H1 (cell line): ENCODE measurements at regions not wholly inside any gene's neighbourhood (a gene's known extent, or its start where the extent isn't known, plus 50 kb on each side); places are given as distances from the start of the nearest gene placed in this dataset.

Source experiments
- CTCF ChIA-PET: fragments of 300-600 bp; sonication (Branson Sonifier 250); formaldehyde crosslinking; loops from one replicate; lab custom pipeline; 2021; ENCODE audit not compliant: partially characterized antibody; lab: Charles Lee
- POLR2A ChIA-PET: fragments of 300-600 bp; sonication (Branson Sonifier 250); formaldehyde crosslinking; loops from one replicate; lab custom pipeline; 2021; ENCODE audit warnings: inconsistent platforms; ENCODE audit not compliant: partially characterized antibody; lab: Charles Lee
- DNase-seq, 2 experiments: peaks; one replicate each; pipeline versions ENCODE4 v3.0.0 to v3.0.0-alpha.2; 2010 to 2022; ENCODE audit warnings: low spot score in 2 of 2, low read depth in 1 of 2, mixed read lengths in 1 of 2
- FAIRE-seq: peaks from 2 replicates; lab custom pipeline; 2011; peaks lifted over from hg19 to GRCh38; lab: Jason Lieb, UNC
- H2AFZ ChIP-seq: 2 replicates; pipeline ENCODE4 v1.8.1; 2012; ENCODE audit warnings: low read length, inconsistent platforms
- H2AK5ac ChIP-seq: 2 replicates; pipeline ENCODE4 v1.6.1; 2013; ENCODE audit warnings: low read depth, low read length
- H2BK120ac ChIP-seq: replicated peaks from 2 replicates; pipeline ENCODE3; 2013; ENCODE audit warnings: low read depth, low read length, inconsistent platforms
- H2BK12ac ChIP-seq: 2 replicates; pipeline ENCODE4 v1.6.1; 2013; ENCODE audit warnings: low read depth, low read length
- H2BK15ac ChIP-seq: 2 replicates; pipeline ENCODE4 v1.6.1; 2013; ENCODE audit warnings: low read length
- H2BK20ac ChIP-seq: 2 replicates; pipeline ENCODE4 v1.6.1; 2013; ENCODE audit warnings: low read length
- H2BK5ac ChIP-seq: 2 replicates; pipeline ENCODE4 v1.6.1; 2013; ENCODE audit warnings: low read depth, low read length
- H3K14ac ChIP-seq: 2 replicates; pipeline ENCODE4 v1.6.1; 2013; ENCODE audit warnings: inconsistent platforms; ENCODE audit not compliant: insufficient read length
- H3K18ac ChIP-seq: 2 replicates; pipeline ENCODE4 v1.6.1; 2013; ENCODE audit warnings: low read length; ENCODE audit errors: extremely low read depth
- H3K23ac ChIP-seq: 2 replicates; pipeline ENCODE4 v1.6.1; 2013; ENCODE audit warnings: inconsistent platforms; ENCODE audit not compliant: insufficient read length
- H3K23me2 ChIP-seq: 2 replicates; pipeline ENCODE4 v1.6.1; 2013; ENCODE audit warnings: low read depth, low read length
- H3K27ac ChIP-seq: 2 replicates; pipeline ENCODE4 v1.6.1; 2011; ENCODE audit warnings: low read depth, low read length, inconsistent platforms
- H3K27me3 ChIP-seq, 4 experiments: replicated peaks in 1 of 4; 1 replicate in 1 of 4; 2 replicates in 3 of 4; pipeline versions ENCODE4 v1.6.1 to v1.8.1; 2011 to 2013; ENCODE audit warnings: low read length in 3 of 4, mild to moderate bottlenecking in 3 of 4, inconsistent platforms in 2 of 4, mixed read lengths in 2 of 4, moderate library complexity in 1 of 4; ENCODE audit not compliant: control insufficient read depth in 3 of 4, insufficient read depth in 3 of 4; ENCODE audit errors: extremely low read depth in 1 of 4
- H3K36me3 ChIP-seq, 4 experiments: 2 replicates each; pipeline versions ENCODE4 v1.6.1 to v1.8.1; 2011 to 2013; ENCODE audit warnings: mild to moderate bottlenecking in 4 of 4, low read length in 3 of 4, moderate library complexity in 2 of 4, control low read depth in 1 of 4, inconsistent platforms in 1 of 4; ENCODE audit not compliant: insufficient read depth in 4 of 4, control insufficient read depth in 2 of 4
- H3K4ac ChIP-seq: replicated peaks from 2 replicates; pipeline ENCODE3; 2013; ENCODE audit warnings: low read length, low read depth, mixed read lengths, inconsistent platforms; ENCODE audit not compliant: insufficient read length
- H3K4me1 ChIP-seq, 4 experiments: replicated peaks in 1 of 4; 1 replicate in 1 of 4; 2 replicates in 3 of 4; pipeline versions ENCODE4 v1.6.1 to v1.8.1; 2011 to 2013; ENCODE audit warnings: low read length in 3 of 4, inconsistent platforms in 2 of 4, mixed read lengths in 1 of 4; ENCODE audit not compliant: insufficient read depth in 4 of 4, control insufficient read depth in 3 of 4
- H3K4me2 ChIP-seq, 2 experiments: 2 replicates each; pipeline versions ENCODE4 v1.6.1 to v1.8.1; 2011 to 2013; ENCODE audit warnings: low read depth in 2 of 2, low read length in 2 of 2, control low read depth in 1 of 2, inconsistent platforms in 1 of 2, mild to moderate bottlenecking in 1 of 2; ENCODE audit not compliant: insufficient read depth in 1 of 2
- H3K4me3 ChIP-seq, 4 experiments: fragments of 200-600, 300-600 bp in 1 of 4; sonication (generic), shearing (Covaris generic), sonication (Bioruptor Twin) in 1 of 4; 2 replicates each; pipeline versions ENCODE4 v1.5.1 to v1.8.1; 2011 to 2016; ENCODE audit warnings: low read length in 4 of 4, low read depth in 3 of 4, control low read depth in 2 of 4, inconsistent platforms in 2 of 4, mild to moderate bottlenecking in 2 of 4, mixed read lengths in 1 of 4, moderate library complexity in 1 of 4; ENCODE audit not compliant: insufficient read depth in 2 of 4; ENCODE audit errors: extremely low read depth in 1 of 4
- H3K56ac ChIP-seq: replicated peaks from 2 replicates; pipeline ENCODE3; 2013; ENCODE audit warnings: low read depth, mild to moderate bottlenecking, mixed read lengths, low read length, inconsistent platforms; ENCODE audit not compliant: insufficient read length
- H3K79me1 ChIP-seq: 2 replicates; pipeline ENCODE4 v1.6.1; 2013; ENCODE audit warnings: low read depth, low read length, control low read depth
- H3K79me2 ChIP-seq, 2 experiments: 2 replicates each; pipeline versions ENCODE4 v1.6.1 to v1.8.1; 2012 to 2013; ENCODE audit warnings: low read length in 2 of 2, mild to moderate bottlenecking in 2 of 2, inconsistent platforms in 1 of 2; ENCODE audit not compliant: insufficient read depth in 2 of 2, control insufficient read depth in 1 of 2
- H3K9ac ChIP-seq, 4 experiments: replicated peaks in 1 of 4; 1 replicate in 1 of 4; 2 replicates in 3 of 4; pipeline versions ENCODE4 v1.6.1 to v1.8.1; 2011 to 2013; ENCODE audit warnings: low read depth in 3 of 4, low read length in 3 of 4, control low read depth in 2 of 4, mild to moderate bottlenecking in 2 of 4, moderate library complexity in 2 of 4, inconsistent platforms in 1 of 4; ENCODE audit errors: extremely low read depth in 1 of 4
- H3K9me3 ChIP-seq, 2 experiments: 2 replicates each; pipeline versions ENCODE4 v1.6.1 to v1.8.1; 2012 to 2013; ENCODE audit warnings: mild to moderate bottlenecking in 2 of 2, moderate library complexity in 2 of 2, control low read depth in 1 of 2, inconsistent platforms in 1 of 2, low read depth in 1 of 2, low read length in 1 of 2, mixed read lengths in 1 of 2; ENCODE audit not compliant: insufficient read depth in 2 of 2
- H4K20me1 ChIP-seq, 2 experiments: replicated peaks in 1 of 2; 2 replicates each; pipeline versions ENCODE3 to v1.8.1; 2011 to 2013; ENCODE audit warnings: inconsistent platforms in 2 of 2, low read length in 2 of 2, mild to moderate bottlenecking in 1 of 2; ENCODE audit not compliant: insufficient read depth in 2 of 2, control insufficient read depth in 1 of 2
- H4K5ac ChIP-seq: 2 replicates; pipeline ENCODE4 v1.6.1; 2013; ENCODE audit warnings: low read length, low read depth, mixed read lengths, inconsistent platforms; ENCODE audit not compliant: insufficient read length
- H4K8ac ChIP-seq: 2 replicates; pipeline ENCODE4 v1.8.0; 2013; ENCODE audit warnings: mild to moderate bottlenecking, moderate library complexity, low read length, inconsistent platforms; ENCODE audit not compliant: insufficient read depth; ENCODE audit errors: extremely low read depth
- H4K91ac ChIP-seq: replicated peaks from 2 replicates; pipeline ENCODE3; 2013; ENCODE audit warnings: low read length, mixed read lengths, inconsistent platforms; ENCODE audit not compliant: insufficient read length
- KDM5A ChIP-seq: fragments of 200-600 bp; IDR thresholded peaks from 2 replicates; pipeline ENCODE4 v1.7.1; 2012; ENCODE audit warnings: mild to moderate bottlenecking, low read length, inconsistent platforms, mixed read lengths
- RNF2 ChIP-seq: fragments of 200-900, 300-1000 bp; sonication (generic); IDR thresholded peaks from 2 replicates; pipeline ENCODE4 v1.7.1; 2016; ENCODE audit warnings: borderline replicate concordance, low read depth, mild to moderate bottlenecking, antibody characterized with exemption, low read length; ENCODE audit not compliant: poor library complexity, severe bottlenecking; ENCODE audit errors: missing control alignments
- SP1 ChIP-seq: IDR thresholded peaks from 2 replicates; pipeline ENCODE4 v1.6.1; 2011; ENCODE audit warnings: low read depth, low read length
- SP4 ChIP-seq: IDR thresholded peaks from 2 replicates; pipeline ENCODE4 v1.6.1; 2012; ENCODE audit warnings: low read length, inconsistent platforms
- WGBS, 2 experiments: shearing (Covaris generic) in 1 of 2; methylation state at CpG; one replicate each; pipeline versions ENCODE4 v1.1.6 to v1.1.7; 2013 to 2015; ENCODE audit warnings: low lambda C conversion rate in 2 of 2, mixed read lengths in 2 of 2, inconsistent platforms in 1 of 2, low coverage in 1 of 2, missing lambda C conversion rate in 1 of 2; ENCODE audit not compliant: insufficient replicate concordance in 2 of 2, insufficient coverage in 1 of 2, insufficient read length in 1 of 2; ENCODE audit errors: extremely low coverage in 1 of 2, missing lambda C conversion rate in 1 of 2; 5-methylcytosine and 5-hydroxymethylcytosine counted together

DNA sequence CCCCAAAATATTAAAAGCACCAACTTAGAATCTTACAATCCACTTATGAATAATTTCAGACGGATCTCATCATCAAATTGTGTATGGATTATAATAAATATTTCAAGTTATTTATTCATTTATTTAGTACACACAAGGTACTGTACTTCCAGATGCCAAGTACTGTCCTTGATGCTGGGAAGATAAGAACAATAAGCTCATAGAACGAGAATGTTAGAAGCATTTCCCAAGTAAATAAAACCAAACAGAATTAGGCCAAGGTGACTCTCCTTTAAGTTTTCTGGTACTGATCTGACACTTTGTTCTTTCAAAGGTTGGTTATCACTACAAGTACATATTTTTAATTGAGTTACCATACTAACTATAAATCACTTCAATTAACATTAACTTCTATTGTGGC lies 416.1 kb upstream of the ETAA1 start:
- DNase-seq (no peak), FAIRE-seq (no peak)
- Histone ChIP-seq H4K8ac (no peak overlapping the region), H3K14ac (no peak overlapping the region), H3K23ac (no peak overlapping the region), H2BK12ac (no peak overlapping the region), H2BK120ac (no peak overlapping the region), H3K4me2 (no peak overlapping the region)
- TF ChIP-seq KDM5A, result no peak
- no peak for TF ChIP-seq RNF2
- TF ChIP-seq SP1, result no peak
- TF ChIP-seq SP4, result no peak
- TF ChIP-seq, all 59 proteins: peak for 0
- Histone ChIP-seq H3K27me3 (no peaks in the 10 kb centered on the region), H2BK20ac (no peak overlapping the region), H3K79me1 (no peaks in the 10 kb centered on the region), H2BK5ac (no peak overlapping the region), H3K18ac (no peak overlapping the region), H3K4me1 (no peaks in the 10 kb centered on the region), H3K23me2 (no peaks in the 10 kb centered on the region), H3K79me2 (no peaks in the 10 kb centered on the region), H2AFZ (no peak overlapping the region), H3K27ac (no peak overlapping the region), H3K56ac (no peak overlapping the region), H4K91ac (no peak overlapping the region), H3K36me3 (no peaks in the 10 kb centered on the region), H3K9ac (no peak overlapping the region), H3K4ac (no peak overlapping the region), H4K20me1 (no peaks in the 10 kb centered on the region), H4K5ac (no peak overlapping the region), H3K9me3 (no peaks in the 10 kb centered on the region), H3K4me3 (no peak overlapping the region), H2BK15ac (no peak overlapping the region), H2AK5ac (no peak overlapping the region)
- CTCF ChIA-PET, result interaction anchor here (0.7 to 1.0 kb wide), 3 partner anchors 18 to 1196 kb away, joined by 3 to 4 read pairs (median 3); no protein-coding TSS in a partner anchor
- POLR2A ChIA-PET, result no interaction called here
- 89% methylated on average over 2 of the region's 2 CpGs; no CpG with 5 or more reads in 1 of the 2 experiments for WGBS, 2 experiments
